GF-D8 (cell line): ENCODE measurements at regions not wholly inside any gene's neighbourhood (a gene's known extent, or its start where the extent isn't known, plus 50 kb on each side); places are given as distances from the start of the nearest gene placed in this dataset.

Source experiments
- DNase-seq: peaks from one replicate; lab custom pipeline; 2025; lab: John Stamatoyannopoulos, UW

- no peak for DNase-seq
These were observed 62.7 kb upstream of the BRINP3 start for GRCh38 chr1:190540366-190540765.

GRCh38 chr1:190551638-190552037 is 74.0 kb upstream of the BRINP3 start:
- no peak for DNase-seq

GRCh38 chr1:190560161-190560681 is 82.6 kb upstream of the BRINP3 start:
- DNase-seq: no peak

GRCh38 chr1:190563230-190563629 is 85.6 kb upstream of the BRINP3 start:
- DNase-seq: no peak

- DNase-seq: no peak
These were observed 86.5 kb upstream of the BRINP3 start for GRCh38 chr1:190564117-190564516.

- DNase-seq: no peak
These were observed 100.4 kb upstream of the BRINP3 start for GRCh38 chr1:190578017-190578416.

- no peak for DNase-seq
These were observed 100.9 kb upstream of the BRINP3 start for GRCh38 chr1:190578526-190578925.

- no peak for DNase-seq
These were observed 102.0 kb upstream of the BRINP3 start for GRCh38 chr1:190579552-190580193.

- DNase-seq: no peak
These were observed 106.2 kb upstream of the BRINP3 start for GRCh38 chr1:190583862-190584261.

- DNase-seq: no peak
These were observed 110.8 kb upstream of the BRINP3 start for GRCh38 chr1:190588424-190588823.

- DNase-seq: no peak
These were observed 117.8 kb upstream of the BRINP3 start for GRCh38 chr1:190595438-190595837.

GRCh38 chr1:190597294-190597693 is 119.6 kb upstream of the BRINP3 start:
- no peak for DNase-seq

- no peak for DNase-seq
These were observed 122.0 kb upstream of the BRINP3 start for GRCh38 chr1:190599670-190600069.

GRCh38 chr1:190602325-190602724 is 124.7 kb upstream of the BRINP3 start:
- no peak for DNase-seq

- no peak for DNase-seq
These were observed 130.6 kb upstream of the BRINP3 start for GRCh38 chr1:190608282-190608681.

- no peak for DNase-seq
These were observed 138.2 kb upstream of the BRINP3 start for GRCh38 chr1:190615818-190616217.

GRCh38 chr1:190616235-190616634 is 138.6 kb upstream of the BRINP3 start:
- DNase-seq: no peak

- DNase-seq: no peak
These were observed 142.1 kb upstream of the BRINP3 start for GRCh38 chr1:190619724-190620123.

- DNase-seq: no peak
These were observed 155.8 kb upstream of the BRINP3 start for GRCh38 chr1:190633488-190633887.

GRCh38 chr1:190634134-190634533 is 156.5 kb upstream of the BRINP3 start:
- DNase-seq: no peak

GRCh38 chr1:190649553-190649952 is 171.9 kb upstream of the BRINP3 start:
- DNase-seq: no peak

GRCh38 chr1:190658907-190659306 is 181.2 kb upstream of the BRINP3 start:
- no peak for DNase-seq

- no peak for DNase-seq
These were observed 186.3 kb upstream of the BRINP3 start for GRCh38 chr1:190663962-190664361.

GRCh38 chr1:190665045-190665444 is 187.4 kb upstream of the BRINP3 start:
- DNase-seq: no peak
